HCT116 (cell line): ENCODE measurements at regions not wholly inside any gene's neighbourhood (a gene's known extent, or its start where the extent isn't known, plus 50 kb on each side); places are given as distances from the start of the nearest gene placed in this dataset.

ENCODE experiments used
- ATAC-seq: fragments of 200-7000 bp; cut with Tn5 transposase; 2 replicates; pipeline ENCODE4 v1.9.1; 2020; ENCODE audit warnings: mild to moderate bottlenecking, moderate library complexity
- BruUV-seq: library from RNA; stranded (reverse); fragments of 400-500 nt; replicated peaks from 2 replicates; lab custom pipeline; 2021; lab: Mats Ljungman, UMichigan
- CTCF ChIA-PET: fragments of 300-600 bp; sonication (Branson Sonifier 250); formaldehyde crosslinking; loops from one replicate; lab custom pipeline; 2021; ENCODE audit warnings: antibody characterized with exemption; lab: Charles Lee
- POLR2A ChIA-PET: fragments of 300-600, 350-600 bp; sonication (Branson Sonifier 250); formaldehyde crosslinking; loops from one replicate; lab custom pipeline; 2021; ENCODE audit warnings: antibody characterized with exemption; lab: Charles Lee
- RAD21 ChIA-PET, 2 experiments: fragments of 300-600 bp; sonication (Branson Sonifier 250); formaldehyde crosslinking; loops; one replicate each; lab custom pipeline; 2023; ENCODE audit warnings: low total read pairs in 2 of 2; ENCODE audit not compliant: uncharacterized antibody in 2 of 2, unreplicated experiment in 2 of 2, low non-redundant PET in 1 of 2; lab: Charles Lee
- DNase-seq: peaks from one replicate; pipeline ENCODE4 v3.0.0-alpha.2; 2010; ENCODE audit warnings: low read depth, low spot score
- H2AFZ ChIP-seq: fragments of 200-600 bp; shearing (Covaris generic), sonication (generic); 2 replicates; pipeline ENCODE4 v1.6.1; 2017; ENCODE audit warnings: low read depth, mixed run types, mixed read lengths, antibody characterized with exemption, low read length; ENCODE audit not compliant: poor library complexity, severe bottlenecking
- H3K27ac ChIP-seq: 2 replicates; pipeline ENCODE4 v1.5.1; 2012; ENCODE audit warnings: low read depth, low read length
- H3K27me3 ChIP-seq: fragments of 200-600 bp; sonication (generic); 2 replicates; pipeline ENCODE4 v1.6.1; 2016; ENCODE audit warnings: mixed run types, low read length, mixed read lengths; ENCODE audit not compliant: insufficient read depth
- H3K36me3 ChIP-seq, 2 experiments: fragments of 200-500 bp in 1 of 2; fragments of 200-600 bp in 1 of 2; sonication (Bioruptor generic) in 1 of 2; sonication (generic) in 1 of 2; 2 replicates each; pipeline versions ENCODE4 v1.5.1 to v1.6.1; 2014 to 2016; ENCODE audit warnings: low read length in 2 of 2, inconsistent platforms in 1 of 2, mixed read lengths in 1 of 2, mixed run types in 1 of 2; ENCODE audit not compliant: insufficient read depth in 2 of 2, control insufficient read depth in 1 of 2
- H3K4me1 ChIP-seq, 2 experiments: fragments of 200-600 bp in 1 of 2; sonication (generic) in 1 of 2; 2 replicates each; pipeline versions ENCODE4 v1.5.1 to v1.6.1; 2012 to 2017; ENCODE audit warnings: low read length in 2 of 2, inconsistent platforms in 1 of 2, mild to moderate bottlenecking in 1 of 2, mixed read lengths in 1 of 2, mixed run types in 1 of 2, moderate library complexity in 1 of 2; ENCODE audit not compliant: insufficient read depth in 2 of 2, control insufficient read depth in 1 of 2
- H3K4me2 ChIP-seq: fragments of 200-600 bp; sonication (generic); 2 replicates; pipeline ENCODE4 v1.6.1; 2017; ENCODE audit warnings: mixed run types, low read length, mixed read lengths
- H3K4me3 ChIP-seq, 2 experiments: fragments of 200-600 bp in 1 of 2; sonication (generic) in 1 of 2; replicated peaks in 1 of 2; 2 replicates each; pipeline ENCODE4 v1.5.1; 2011 to 2016; ENCODE audit warnings: low read length in 2 of 2, control low read depth in 1 of 2, low read depth in 1 of 2, mild to moderate bottlenecking in 1 of 2, mixed read lengths in 1 of 2, mixed run types in 1 of 2
- H3K79me2 ChIP-seq: fragments of 200-600 bp; sonication (generic); 2 replicates; pipeline ENCODE4 v1.6.1; 2017; ENCODE audit warnings: mild to moderate bottlenecking, mixed run types, low read length, moderate library complexity, mixed read lengths; ENCODE audit not compliant: insufficient read depth
- H3K9ac ChIP-seq: fragments of 200-600 bp; sonication (generic); 2 replicates; pipeline ENCODE4 v1.6.1; 2016; ENCODE audit warnings: low read length, mixed read lengths
- H3K9me2 ChIP-seq: fragments of 200-600 bp; sonication (generic), shearing (Covaris generic); 2 replicates; pipeline ENCODE4 v1.6.1; 2017; ENCODE audit warnings: mixed run types, mild to moderate bottlenecking, moderate library complexity; ENCODE audit not compliant: insufficient read depth
- H3K9me3 ChIP-seq, 2 experiments: fragments of 200-500 bp in 1 of 2; fragments of 200-600 bp in 1 of 2; sonication (Bioruptor generic) in 1 of 2; sonication (generic) in 1 of 2; 2 replicates each; pipeline ENCODE4 v1.6.1; 2014 to 2017; ENCODE audit warnings: low read length in 2 of 2, mixed read lengths in 2 of 2, inconsistent platforms in 1 of 2, low read depth in 1 of 2, mild to moderate bottlenecking in 1 of 2, mixed run types in 1 of 2, moderate library complexity in 1 of 2; ENCODE audit not compliant: control insufficient read depth in 1 of 2, insufficient read depth in 1 of 2
- H4K20me1 ChIP-seq: fragments of 200-600 bp; sonication (generic), shearing (Covaris generic); 2 replicates; pipeline ENCODE4 v1.6.1; 2017; ENCODE audit warnings: mixed run types, mild to moderate bottlenecking, moderate library complexity; ENCODE audit not compliant: insufficient read depth
- ATF3 ChIP-seq: IDR thresholded peaks from 2 replicates; pipeline ENCODE4 v1.6.1; 2012
- EZH2phosphoT487 ChIP-seq: fragments of 200-600 bp; IDR thresholded peaks from 2 replicates; pipeline ENCODE4 v1.6.1; 2018; ENCODE audit warnings: antibody characterized with exemption, borderline replicate concordance
- FOSL1 ChIP-seq: IDR thresholded peaks from 2 replicates; pipeline ENCODE4 v1.6.1; 2012; ENCODE audit warnings: low read depth
- REST ChIP-seq: IDR thresholded peaks from 2 replicates; pipeline ENCODE4 v1.6.1; 2012; ENCODE audit warnings: low read depth
- SIN3A ChIP-seq: IDR thresholded peaks from 2 replicates; pipeline ENCODE4 v1.6.1; 2012; ENCODE audit warnings: low read depth
- SP1 ChIP-seq: IDR thresholded peaks from 2 replicates; pipeline ENCODE4 v1.6.1; 2012; ENCODE audit warnings: low read depth
- SRF ChIP-seq: IDR thresholded peaks from 2 replicates; pipeline ENCODE4 v1.6.1; 2012; ENCODE audit warnings: low read depth
- intact Hi-C: fragments of 100-400 bp; cut with micrococcal nuclease; formaldehyde crosslinking; loops from 2 replicates; pipeline ENCODE4 v1.10.0; 2022
- TF ChIP-seq, protein P1 (sequence below): IDR thresholded peaks from 2 replicates; pipeline ENCODE4 v1.6.1; 2012

DNA sequence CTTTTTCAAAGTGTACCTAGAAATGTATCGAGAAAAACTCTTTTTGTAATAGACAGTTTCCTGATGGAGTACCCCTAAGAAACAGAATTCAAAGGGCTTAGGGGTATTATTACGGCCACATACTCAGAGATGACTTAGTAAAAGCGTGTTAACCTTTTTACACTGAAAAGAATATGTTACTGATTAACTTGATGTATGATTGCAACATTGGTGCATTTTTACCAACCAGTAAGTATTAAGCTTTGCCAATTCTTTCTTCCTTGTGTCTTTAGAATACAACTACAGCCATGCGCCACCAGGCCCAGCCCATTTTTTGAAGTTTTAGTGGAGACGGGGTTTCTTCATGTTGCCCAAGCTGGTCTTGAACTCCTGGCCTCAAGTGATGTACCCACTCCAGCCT is 1997.0 kb upstream of the LRRTM1 start:
- no peaks in the 10 kb centered on the region for H3K4me1 ChIP-seq
- ATAC-seq: no peak
- H3K4me2 ChIP-seq: no peak overlapping the region
- no peaks in the 10 kb centered on the region for H3K27me3 ChIP-seq
- H3K79me2 ChIP-seq: no peaks in the 10 kb centered on the region
- intact Hi-C loops: no loop called here
- no peak overlapping the region for H3K9ac ChIP-seq
- no peaks in the 10 kb centered on the region for H4K20me1 ChIP-seq
- no peak overlapping the region for H3K4me3 ChIP-seq
- H3K9me3 ChIP-seq: no peaks in the 10 kb centered on the region
- ChIA-PET CTCF (no interaction called here), RAD21 (no interaction called here), POLR2A (no interaction called here)
- H3K36me3 ChIP-seq: no peaks in the 10 kb centered on the region
- H3K27ac ChIP-seq: no peak overlapping the region
- BruUV-seq: no TSS peak
- TF ChIP-seq SRF (no peak), EZH2phosphoT487 (no peak), FOSL1 (no peak), SP1 (no peak), REST (no peak), ATF3 (no peak), SIN3A (no peak)
- TF ChIP-seq, protein P1, sequence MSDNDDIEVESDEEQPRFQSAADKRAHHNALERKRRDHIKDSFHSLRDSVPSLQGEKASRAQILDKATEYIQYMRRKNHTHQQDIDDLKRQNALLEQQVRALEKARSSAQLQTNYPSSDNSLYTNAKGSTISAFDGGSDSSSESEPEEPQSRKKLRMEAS: no peak
- DNase-seq: no peak
- no peak overlapping the region for H2AFZ ChIP-seq
- H3K9me2 ChIP-seq: no peaks in the 10 kb centered on the region
